ENCODE measurements at regions not wholly inside any gene's neighbourhood (a gene's known extent, or its start where the extent isn't known, plus 50 kb on each side); places are given as distances from the start of the nearest gene placed in this dataset.

DNA sequence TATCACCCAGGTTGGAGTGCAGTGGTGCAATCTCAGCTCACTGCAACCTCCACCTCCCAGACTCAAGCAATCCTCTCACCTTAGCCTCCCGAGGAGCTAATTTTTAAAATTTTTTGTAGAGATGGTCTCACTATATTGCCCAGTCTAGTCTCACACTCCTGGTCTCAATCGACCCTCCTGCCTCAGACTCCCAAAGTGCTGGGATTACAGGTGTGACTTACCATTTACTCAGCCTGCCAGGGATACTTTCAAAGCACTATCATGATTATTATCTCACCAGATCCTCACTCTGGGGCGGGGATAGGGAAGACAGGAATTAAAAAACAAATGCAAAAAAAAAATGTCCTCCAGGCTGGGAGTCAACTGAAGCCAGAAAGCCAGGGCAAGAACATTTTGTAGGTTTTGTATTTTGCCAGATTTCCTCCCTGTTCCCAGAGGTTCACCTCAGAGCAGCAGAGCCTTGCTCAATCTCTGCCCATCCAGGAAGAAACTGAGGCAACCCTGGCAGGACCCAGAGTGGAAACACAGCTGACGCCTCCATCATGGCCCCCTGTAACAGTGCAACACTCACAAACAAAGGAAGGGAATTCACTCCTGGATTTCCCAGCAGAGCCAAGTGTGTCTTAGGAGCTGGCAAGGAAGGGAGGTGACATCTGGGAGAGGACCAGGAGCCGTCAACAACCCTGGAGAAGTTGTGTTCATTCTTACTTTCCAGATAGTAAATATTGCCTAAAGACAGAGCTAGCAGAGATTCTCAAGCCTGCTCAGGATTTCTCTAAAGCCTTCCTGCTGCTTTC lies 73.9 kb downstream of the IRF2BPL start:
- TF ChIP-seq EZH2 (IDR thresholded peaks at IDR 0.05; ENCODE audit: insufficient read depth, poor library complexity, severe bottlenecking): no peak
- no peak for TF ChIP-seq EZH2phosphoT487 (IDR thresholded peaks at IDR 0.05; ENCODE audit: insufficient read depth, low read depth)

Data from GM23248 (cell line).